ENCODE measurements at regions not wholly inside any gene's neighbourhood (a gene's known extent, or its start where the extent isn't known, plus 50 kb on each side); places are given as distances from the start of the nearest gene placed in this dataset.

GRCh38 chr4:141511055-141511454 lies 125.3 kb upstream of the IL15 start:
- TF ChIP-seq CTCF (IDR thresholded peaks at IDR 0.05; ENCODE audit: low read depth, low read length, poor library complexity, severe bottlenecking), result no peak
- no peak for TF ChIP-seq EZH2phosphoT487 (IDR thresholded peaks at IDR 0.05; ENCODE audit: borderline replicate concordance, low read length)
